Aorta (tissue), 5 donors: ENCODE measurements at regions not wholly inside any gene's neighbourhood (a gene's known extent, or its start where the extent isn't known, plus 50 kb on each side); places are given as distances from the start of the nearest gene placed in this dataset.
"Not testable (repeated sequence)": the region's sequence is repeated elsewhere in the genome, so short reads cannot be mapped to it uniquely, and the experiment has no call there.

ENCODE experiments used
- ATAC-seq: fragments of 200-7000 bp; cut with Tn5 transposase; one replicate; pipeline ENCODE4 v1.9.1; 2022; ENCODE audit warnings: moderate library complexity; ENCODE audit not compliant: low FRiP score
- DNase-seq, 2 donors: peaks; one replicate each; pipeline ENCODE4 v3.0.0-alpha.2; 2020
- H3K27ac ChIP-seq, 2 donors: one replicate each; pipeline ENCODE4 v1.5.1; 2013; ENCODE audit warnings: low read length in 2 of 2, mild to moderate bottlenecking in 2 of 2, moderate library complexity in 2 of 2, control low read depth in 1 of 2, inconsistent platforms in 1 of 2, low read depth in 1 of 2
- H3K27me3 ChIP-seq, 2 donors: one replicate each; pipeline ENCODE4 v1.6.1; 2013; ENCODE audit warnings: control low read depth in 1 of 2, low read length in 1 of 2, mild to moderate bottlenecking in 1 of 2, moderate library complexity in 1 of 2; ENCODE audit not compliant: insufficient read depth in 2 of 2, control insufficient read depth in 1 of 2
- H3K36me3 ChIP-seq, 2 donors: one replicate each; pipeline ENCODE4 v1.6.1; 2013; ENCODE audit warnings: control low read depth in 1 of 2, low read length in 1 of 2, mild to moderate bottlenecking in 1 of 2; ENCODE audit not compliant: insufficient read depth in 2 of 2, control insufficient read depth in 1 of 2
- H3K4me1 ChIP-seq, 2 donors: one replicate each; pipeline ENCODE4 v1.6.1; 2013; ENCODE audit warnings: low read length in 2 of 2, control low read depth in 1 of 2, mild to moderate bottlenecking in 1 of 2, moderate library complexity in 1 of 2; ENCODE audit not compliant: insufficient read depth in 2 of 2, control insufficient read depth in 1 of 2
- H3K4me3 ChIP-seq, 2 donors: one replicate each; pipeline ENCODE4 v1.5.1; 2013; ENCODE audit warnings: low read length in 2 of 2, control low read depth in 1 of 2, mild to moderate bottlenecking in 1 of 2
- H3K9me3 ChIP-seq: one replicate; pipeline ENCODE4 v1.6.1; 2013; ENCODE audit warnings: mild to moderate bottlenecking, low read length; ENCODE audit not compliant: control insufficient read depth
- WGBS, 2 donors: extraction: QIAGEN DNeasy Blood & Tissue Kit; methylation state at CpG; one replicate each; pipeline ENCODE4 v1.1.7; 2013; 5-methylcytosine and 5-hydroxymethylcytosine counted together
- intact Hi-C, 2 donors: fragments of 100-400 bp; cut with DNase I; formaldehyde crosslinking; loops; one replicate each; pipeline versions ENCODE4 v1.14.2 to v1.15.0; 2022
- donor health status: healthy with polysubstance abuse.
- donor health status: Bipolar disorder and iron deficiency.
- donor health status: DM: no; HTN: no; CAD: no.
- donor health status: DM: no; HTN: no; CAD: no.
- donor health status: DM: yes; HTN: yes; CAD: no.

GRCh38 chr9:115814081-115814480, 339.5 kb upstream of the PAPPA start:
- WGBS, 2 donors, result 96 to 98% methylated on average over 1 of the region's 1 CpG
- H3K27me3 ChIP-seq, result no peaks in the 10 kb centered on the region
- DNase-seq, result no peak

DNA sequence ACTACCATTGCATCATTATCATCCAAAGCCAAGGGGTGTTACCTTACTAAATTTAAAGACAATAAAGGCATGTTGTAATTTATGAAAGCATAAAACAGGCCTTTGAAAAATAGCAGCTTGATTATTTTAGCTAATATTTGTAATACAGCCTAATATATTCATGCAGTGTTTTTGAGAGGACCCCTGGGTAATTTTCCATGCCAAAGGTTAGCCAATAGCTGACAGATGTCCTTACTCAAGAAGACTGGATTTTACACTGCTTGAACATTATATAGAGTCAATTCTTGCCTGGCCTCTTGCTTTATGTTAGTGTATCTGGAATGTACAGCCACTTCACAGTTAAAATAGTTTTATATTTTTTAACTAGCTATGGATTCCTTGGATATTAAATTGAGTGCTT, 337.8 kb upstream of the PAPPA start:
- DNase-seq (no peak), ATAC-seq (no peak)
- no peak overlapping the region for H3K4me3 ChIP-seq
- H3K36me3 ChIP-seq, result no peaks in the 10 kb centered on the region
- H3K27ac ChIP-seq, result no peak overlapping the region
- no peaks in the 10 kb centered on the region for H3K4me1 ChIP-seq
- peaks cover 2% of the 10 kb centered on the region for H3K9me3 ChIP-seq
- H3K27me3 ChIP-seq, result no peaks in the 10 kb centered on the region
- intact Hi-C loops, result no loop called here

More at GRCh38 chr9:115814081-115814480, 339.5 kb upstream of the PAPPA start:
- Histone ChIP-seq H3K4me3 (no peak overlapping the region), H3K27ac (no peak overlapping the region), H3K4me1 (no peaks in the 10 kb centered on the region), H3K36me3 (no peaks in the 10 kb centered on the region), H3K9me3 (peaks cover 2% of the 10 kb centered on the region)
- intact Hi-C loops, result no loop called here
- ATAC-seq, result no peak

DNA sequence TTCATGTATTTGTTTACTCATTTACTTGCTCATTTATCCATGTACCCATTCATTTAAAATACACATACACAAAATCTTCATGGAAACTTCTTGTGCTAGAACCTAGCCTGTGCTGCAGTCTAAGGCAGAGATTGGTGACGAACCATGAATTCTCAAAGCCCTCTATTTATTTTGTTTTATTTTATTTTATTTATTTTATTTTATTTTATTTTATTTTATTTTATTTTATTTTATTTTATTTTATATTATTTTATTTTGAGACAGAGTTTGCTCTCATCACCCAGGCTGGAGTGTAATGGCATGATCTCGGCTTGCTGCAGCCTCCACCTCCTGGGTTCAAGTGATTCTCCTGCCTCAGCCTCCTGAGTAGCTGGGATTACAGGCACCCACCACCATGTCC, 334.9 kb upstream of the PAPPA start:
- intact Hi-C loops, H3K36me3 ChIP-seq, H3K4me1 ChIP-seq, H3K9me3 ChIP-seq, DNase-seq, H3K27me3 ChIP-seq, H3K27ac ChIP-seq, ATAC-seq, H3K4me3 ChIP-seq: not testable (repeated sequence)
- WGBS, 2 donors, result 97% methylated on average over 2 of the region's 2 CpGs

- intact Hi-C loops, result no loop called here
- ATAC-seq, result no peak
- no peaks in the 10 kb centered on the region for H3K4me1 ChIP-seq
- H3K27ac ChIP-seq, result no peak overlapping the region
- H3K36me3 ChIP-seq, result no peaks in the 10 kb centered on the region
- 100% methylated on average over 1 of the region's 1 CpG for WGBS, 2 donors
- no peaks in the 10 kb centered on the region for H3K9me3 ChIP-seq
- H3K4me3 ChIP-seq, result no peak overlapping the region
- no peak for DNase-seq
- no peaks in the 10 kb centered on the region for H3K27me3 ChIP-seq
Measured at GRCh38 chr9:115832031-115832430, 321.6 kb upstream of the PAPPA start.

GRCh38 chr9:115837618-115838017, 316.0 kb upstream of the PAPPA start:
- no peaks in the 10 kb centered on the region for H3K9me3 ChIP-seq
- DNase-seq (no peak), ATAC-seq (no peak)
- no peaks in the 10 kb centered on the region for H3K36me3 ChIP-seq
- H3K4me3 ChIP-seq, result no peak overlapping the region
- WGBS, 2 donors, result 90 to 91% methylated on average over 4 of the region's 4 CpGs
- H3K27ac ChIP-seq, result no peak overlapping the region
- no peaks in the 10 kb centered on the region for H3K4me1 ChIP-seq
- H3K27me3 ChIP-seq, result no peaks in the 10 kb centered on the region
- intact Hi-C loops, result no loop called here

DNA sequence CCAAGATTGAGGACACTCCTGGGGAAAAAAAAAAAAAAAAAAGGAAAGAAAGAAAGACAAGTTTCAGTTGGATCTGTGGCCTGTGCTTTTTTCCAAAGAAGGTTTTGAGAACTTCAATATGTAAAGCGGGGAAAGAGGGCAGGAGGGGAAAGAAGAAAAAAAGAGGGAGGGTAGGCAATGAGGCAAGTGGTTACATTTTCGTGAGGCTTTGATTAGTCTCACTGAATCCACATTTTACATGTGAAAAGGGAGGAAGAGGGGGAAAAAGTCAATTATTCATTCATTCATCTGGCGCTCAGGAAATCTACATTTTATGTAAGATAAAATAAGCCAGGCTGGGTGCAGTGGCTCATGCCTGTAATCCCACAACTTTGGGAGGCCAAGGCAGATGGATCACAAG, 315.2 kb upstream of the PAPPA start:
- 93 to 98% methylated on average over 3 of the region's 3 CpGs for WGBS, 2 donors
- H3K27ac ChIP-seq, result no peak overlapping the region
- intact Hi-C loops, result no loop called here
- no peaks in the 10 kb centered on the region for H3K36me3 ChIP-seq
- no peaks in the 10 kb centered on the region for H3K9me3 ChIP-seq
- no peak overlapping the region for H3K4me3 ChIP-seq
- DNase-seq, result no peak
- no peak for ATAC-seq
- no peaks in the 10 kb centered on the region for H3K27me3 ChIP-seq
- no peaks in the 10 kb centered on the region for H3K4me1 ChIP-seq

DNA sequence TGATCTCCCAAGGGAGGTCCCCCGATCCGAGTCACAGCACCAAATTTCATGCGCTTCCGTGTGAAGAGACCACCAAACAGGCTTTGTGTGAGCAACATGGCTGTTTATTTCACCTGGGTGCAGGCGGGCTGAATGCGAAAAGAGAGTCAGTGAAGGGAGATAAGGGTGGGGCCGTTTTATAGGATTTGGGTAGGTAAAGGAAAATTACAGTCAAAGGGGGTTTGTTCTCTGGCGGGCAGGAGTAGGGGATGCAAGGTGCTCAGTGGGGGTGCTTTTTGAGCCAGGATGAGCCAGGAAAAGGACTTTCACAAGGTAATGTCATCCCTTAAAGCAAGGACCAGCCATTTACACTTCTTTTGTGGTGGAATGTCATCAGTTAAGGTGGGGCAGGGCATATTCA, 309.2 kb upstream of the PAPPA start:
- H3K4me1 ChIP-seq, H3K27me3 ChIP-seq, DNase-seq, H3K27ac ChIP-seq, H3K9me3 ChIP-seq, ATAC-seq, H3K4me3 ChIP-seq, H3K36me3 ChIP-seq, intact Hi-C loops: not testable (repeated sequence)
- WGBS, 2 donors, result 87 to 96% methylated on average over 6 to 8 of the region's 8 CpGs

GRCh38 chr9:115845648-115846312, 307.8 kb upstream of the PAPPA start:
- Histone ChIP-seq H3K36me3 (no peaks in the 10 kb centered on the region), H3K27me3 (no peaks in the 10 kb centered on the region), H3K4me3 (no peak overlapping the region), H3K9me3 (no peaks in the 10 kb centered on the region), H3K27ac (no peak overlapping the region), H3K4me1 (no peaks in the 10 kb centered on the region)
- no peak for DNase-seq
- intact Hi-C loops, result no loop called here
- 94 to 95% methylated on average over 3 of the region's 3 CpGs for WGBS, 2 donors
- no peak for ATAC-seq

DNA sequence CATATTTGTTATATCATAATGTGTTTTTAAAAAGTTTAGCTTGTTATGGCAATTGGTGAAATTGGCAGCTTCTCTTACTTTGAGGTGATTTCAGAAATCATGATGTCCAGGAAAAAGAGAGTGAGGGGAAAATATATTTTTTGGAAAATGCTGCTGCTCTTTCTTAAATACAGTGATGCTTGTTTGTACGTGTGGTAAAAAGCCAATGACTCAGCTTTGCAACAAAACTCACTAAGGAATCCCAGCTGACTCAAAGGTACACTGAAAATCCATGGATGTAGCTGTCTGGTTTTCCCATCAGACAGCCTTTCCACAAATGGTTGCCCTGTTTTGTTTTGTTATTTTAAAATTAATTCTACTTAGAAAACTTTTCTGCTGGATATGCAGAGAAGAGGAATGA, 306.4 kb upstream of the PAPPA start:
- DNase-seq (no peak), ATAC-seq (no peak)
- Histone ChIP-seq H3K27ac (no peak overlapping the region), H3K4me1 (no peaks in the 10 kb centered on the region), H3K36me3 (no peaks in the 10 kb centered on the region), H3K4me3 (no peak overlapping the region), H3K27me3 (no peaks in the 10 kb centered on the region), H3K9me3 (no peaks in the 10 kb centered on the region)
- WGBS, 2 donors, result 15 to 19% methylated on average over 1 of the region's 1 CpG
- intact Hi-C loops, result no loop called here
